Right atrium auricular region (tissue), 2 donors: ENCODE measurements at regions not wholly inside any gene's neighbourhood (a gene's known extent, or its start where the extent isn't known, plus 50 kb on each side); places are given as distances from the start of the nearest gene placed in this dataset.

Source experiments
- DNase-seq: peaks from one replicate; pipeline ENCODE4 v3.0.0-alpha.2; 2019; ENCODE audit warnings: low spot score
- H3K27ac ChIP-seq, 2 donors: fragments of 200-600 bp; sonication (generic); 1 replicate in 1 of 2; 2 replicates in 1 of 2; pipeline ENCODE4 v1.5.1; 2016 to 2019
- H3K27me3 ChIP-seq, 2 donors: fragments of 200-600 bp; sonication (generic); one replicate each; pipeline versions ENCODE4 v1.5.1 to v1.6.0; 2017 to 2019
- H3K36me3 ChIP-seq: fragments of 200-600 bp; sonication (generic); one replicate; pipeline ENCODE4 v1.5.1; 2016
- H3K4me1 ChIP-seq, 2 donors: fragments of 200-600 bp; sonication (generic); one replicate each; pipeline versions ENCODE4 v1.5.1 to v1.6.0; 2017 to 2019
- H3K4me3 ChIP-seq, 2 donors: fragments of 200-600 bp; sonication (generic); 1 replicate in 1 of 2; 2 replicates in 1 of 2; pipeline ENCODE4 v1.5.1; 2017 to 2019; ENCODE audit warnings: mild to moderate bottlenecking in 1 of 2, moderate library complexity in 1 of 2
- H3K9me3 ChIP-seq, 2 donors: fragments of 200-600 bp; sonication (generic); one replicate each; pipeline ENCODE4 v1.5.1; 2019
- CTCF ChIP-seq, 2 donors: fragments of 200-600 bp; sonication (generic); IDR thresholded peaks; one replicate each; pipeline ENCODE4 v1.5.1; 2019; ENCODE audit warnings: antibody characterized with exemption in 2 of 2

- Histone ChIP-seq H3K27me3 (no peaks in the 10 kb centered on the region), H3K9me3 (no peaks in the 10 kb centered on the region), H3K36me3 (no peaks in the 10 kb centered on the region), H3K4me1 (no peaks in the 10 kb centered on the region), H3K4me3 (no peak overlapping the region), H3K27ac (no peak overlapping the region)
- DNase-seq: no peak
- TF ChIP-seq CTCF (IDR thresholded peaks at IDR 0.05): no peak
Observed at GRCh38 chr16:65895486-65895885, 471.0 kb upstream of the CDH5 start.

GRCh38 chr16:65890203-65890602, 476.3 kb upstream of the CDH5 start:
- TF ChIP-seq CTCF (IDR thresholded peaks at IDR 0.05): no peak
- H3K36me3 ChIP-seq: no peaks in the 10 kb centered on the region
- no peak for DNase-seq

GRCh38 chr16:65889533-65889966, 476.9 kb upstream of the CDH5 start:
- Histone ChIP-seq H3K27me3 (no peaks in the 10 kb centered on the region), H3K9me3 (no peaks in the 10 kb centered on the region), H3K27ac (no peak overlapping the region), H3K36me3 (no peaks in the 10 kb centered on the region), H3K4me3 (no peak overlapping the region), H3K4me1 (no peaks in the 10 kb centered on the region)
- TF ChIP-seq CTCF (IDR thresholded peaks at IDR 0.05): no peak
- DNase-seq: no peak

More at GRCh38 chr16:65890203-65890602, 476.3 kb upstream of the CDH5 start:
- Histone ChIP-seq H3K27ac (no peak overlapping the region), H3K9me3 (no peaks in the 10 kb centered on the region), H3K4me3 (no peak overlapping the region), H3K27me3 (no peaks in the 10 kb centered on the region), H3K4me1 (no peaks in the 10 kb centered on the region)

GRCh38 chr16:65888201-65888600, 478.3 kb upstream of the CDH5 start:
- no peaks in the 10 kb centered on the region for H3K9me3 ChIP-seq
- no peak for DNase-seq
- no peaks in the 10 kb centered on the region for H3K27me3 ChIP-seq
- no peak overlapping the region for H3K27ac ChIP-seq
- no peaks in the 10 kb centered on the region for H3K36me3 ChIP-seq
- no peak overlapping the region for H3K4me3 ChIP-seq
- TF ChIP-seq CTCF (IDR thresholded peaks at IDR 0.05): no peak
- H3K4me1 ChIP-seq: no peaks in the 10 kb centered on the region

- Histone ChIP-seq H3K36me3 (no peaks in the 10 kb centered on the region), H3K27me3 (no peaks in the 10 kb centered on the region), H3K4me1 (no peaks in the 10 kb centered on the region), H3K4me3 (no peak overlapping the region), H3K27ac (no peak overlapping the region), H3K9me3 (peaks cover 0 to 9% of the 10 kb centered on the region in 2 donors)
- no peak for TF ChIP-seq CTCF (IDR thresholded peaks at IDR 0.05)
- DNase-seq: no peak
Observed at GRCh38 chr16:65884018-65884417, 482.5 kb upstream of the CDH5 start.

GRCh38 chr16:65878347-65878746, 488.1 kb upstream of the CDH5 start:
- no peak for DNase-seq
- peaks cover 0 to 9% of the 10 kb centered on the region in 2 donors for H3K9me3 ChIP-seq

More at GRCh38 chr16:65878347-65878746, 488.1 kb upstream of the CDH5 start:
- Histone ChIP-seq H3K36me3 (no peaks in the 10 kb centered on the region), H3K27me3 (no peaks in the 10 kb centered on the region), H3K4me3 (no peak overlapping the region), H3K4me1 (no peaks in the 10 kb centered on the region), H3K27ac (no peak overlapping the region)
- TF ChIP-seq CTCF (IDR thresholded peaks at IDR 0.05): no peak
